ENCODE measurements at regions not wholly inside any gene's neighbourhood (a gene's known extent, or its start where the extent isn't known, plus 50 kb on each side); places are given as distances from the start of the nearest gene placed in this dataset.

- DNase-seq (no peak), ATAC-seq (ENCODE audit: low read depth) (no peak)
- POLR2A ChIA-PET, result no interaction called here
- Histone ChIP-seq H3K9me3 (ENCODE audit: control extremely low read depth in 1 of 3, control insufficient read depth in 2 of 3, insufficient read depth in 1 of 3, low read length in 2 of 3) (no peaks in the 10 kb centered on the region), H3K4me2 (replicated peaks; ENCODE audit: low read depth, low read length, poor library complexity, severe bottlenecking) (no peak overlapping the region), H3K79me2 (ENCODE audit: control insufficient read depth, insufficient read depth, low read length) (no peaks in the 10 kb centered on the region), H2AFZ (ENCODE audit: insufficient read depth, low read depth, low read length, poor library complexity, severe bottlenecking) (no peak overlapping the region), H3K27me3 (replicated peaks in 1 of 4; ENCODE audit: control extremely low read depth in 1 of 4, control insufficient read depth in 3 of 4, insufficient read depth in 4 of 4, low read length in 3 of 4) (no peaks in the 10 kb centered on the region), H3K9ac (ENCODE audit: low read length) (no peak overlapping the region), H3K36me3 (replicated peaks in 1 of 2; ENCODE audit: control extremely low read depth in 1 of 2, control insufficient read depth in 1 of 2, extremely low read depth in 1 of 2, insufficient read depth in 2 of 2, low read length in 1 of 2) (no peaks in the 10 kb centered on the region), H3K4me3 (ENCODE audit: control extremely low read depth in 1 of 5, extremely low read depth in 1 of 5, insufficient read depth in 1 of 5, low read depth in 2 of 5, low read length in 4 of 5) (no peak overlapping the region), H3K27ac (ENCODE audit: low read length in 2 of 2) (no peak overlapping the region), H4K20me1 (ENCODE audit: control insufficient read depth, insufficient read depth, low read length, poor library complexity, severe bottlenecking) (no peaks in the 10 kb centered on the region), H3K4me1 (ENCODE audit: control insufficient read depth in 2 of 2, insufficient read depth in 2 of 2, low read length in 2 of 2) (peaks cover 0 to 5% of the 10 kb centered on the region in 2 donors)
- whole genome bisulfite sequencing (ENCODE audit: insufficient coverage), result 100% methylated on average over 2 of the region's 4 CpGs
- intact Hi-C loops (cut with micrococcal nuclease), result no loop called here
- Mint-ChIP-seq H3K4me1 (peaks cover 7% of the 10 kb centered on the region), H3K4me3 (no peak overlapping the region), H3K27me3 (peaks cover 8% of the 10 kb centered on the region), H3K27ac (no peak overlapping the region), H3K9me3 (ENCODE audit: insufficient read depth) (no peaks in the 10 kb centered on the region)
- no peak for TF ChIP-seq CTCF (IDR thresholded peaks at IDR 0.05)
- no peak for TF ChIP-seq EZH2 (IDR thresholded peaks at IDR 0.05; ENCODE audit: borderline replicate concordance, insufficient read depth, low read depth, low read length, poor library complexity, severe bottlenecking)
- CTCF ChIA-PET, result no interaction called here
Observed at GRCh38 chr5:67291066-67291465, 94.5 kb upstream of the CD180 start.

- H3K27ac ChIP-seq (ENCODE audit: low read length in 2 of 2), result no peak overlapping the region
- Mint-ChIP-seq H3K9me3 (ENCODE audit: insufficient read depth) (no peaks in the 10 kb centered on the region), H3K4me1 (peaks cover 8% of the 10 kb centered on the region), H3K4me3 (no peak overlapping the region), H3K27ac (no peak overlapping the region), H3K27me3 (peaks cover 9% of the 10 kb centered on the region)
- ATAC-seq (ENCODE audit: low read depth), result no peak
- POLR2A ChIA-PET, result no interaction called here
- H3K9ac ChIP-seq (ENCODE audit: low read length), result no peak overlapping the region
- no peak overlapping the region for H3K4me2 ChIP-seq (replicated peaks; ENCODE audit: low read depth, low read length, poor library complexity, severe bottlenecking)
- TF ChIP-seq CTCF (IDR thresholded peaks at IDR 0.05), result no peak
- TF ChIP-seq EZH2 (IDR thresholded peaks at IDR 0.05; ENCODE audit: borderline replicate concordance, insufficient read depth, low read depth, low read length, poor library complexity, severe bottlenecking), result no peak
- H3K4me3 ChIP-seq (ENCODE audit: control extremely low read depth in 1 of 5, extremely low read depth in 1 of 5, insufficient read depth in 1 of 5, low read depth in 2 of 5, low read length in 4 of 5), result no peak overlapping the region
- no peaks in the 10 kb centered on the region for H3K27me3 ChIP-seq (replicated peaks in 1 of 4; ENCODE audit: control extremely low read depth in 1 of 4, control insufficient read depth in 3 of 4, insufficient read depth in 4 of 4, low read length in 3 of 4)
- intact Hi-C loops (cut with micrococcal nuclease), result no loop called here
- DNase-seq, result no peak
- no peaks in the 10 kb centered on the region for H3K79me2 ChIP-seq (ENCODE audit: control insufficient read depth, insufficient read depth, low read length)
- 100% methylated on average over 1 of the region's 3 CpGs for WGBS (ENCODE audit: insufficient coverage)
- CTCF ChIA-PET, result no interaction called here
- no peaks in the 10 kb centered on the region for H3K36me3 ChIP-seq (replicated peaks in 1 of 2; ENCODE audit: control extremely low read depth in 1 of 2, control insufficient read depth in 1 of 2, extremely low read depth in 1 of 2, insufficient read depth in 2 of 2, low read length in 1 of 2)
- no peaks in the 10 kb centered on the region for H3K9me3 ChIP-seq (ENCODE audit: control extremely low read depth in 1 of 3, control insufficient read depth in 2 of 3, insufficient read depth in 1 of 3, low read length in 2 of 3)
- H4K20me1 ChIP-seq (ENCODE audit: control insufficient read depth, insufficient read depth, low read length, poor library complexity, severe bottlenecking), result no peaks in the 10 kb centered on the region
- H2AFZ ChIP-seq (ENCODE audit: insufficient read depth, low read depth, low read length, poor library complexity, severe bottlenecking), result no peak overlapping the region
- H3K4me1 ChIP-seq (ENCODE audit: control insufficient read depth in 2 of 2, insufficient read depth in 2 of 2, low read length in 2 of 2), result peaks cover 0 to 5% of the 10 kb centered on the region in 2 donors
Observed at GRCh38 chr5:67290655-67291054, 94.1 kb upstream of the CD180 start.

Measured in B cell (primary cell).